NCI-H1417 (cell line): ENCODE measurements at regions not wholly inside any gene's neighbourhood (a gene's known extent, or its start where the extent isn't known, plus 50 kb on each side); places are given as distances from the start of the nearest gene placed in this dataset.
"Not testable (repeated sequence)": the region's sequence is repeated elsewhere in the genome, so short reads cannot be mapped to it uniquely, and the experiment has no call there.

Source experiments
- DNase-seq, 3 experiments: peaks; one replicate each; lab custom pipeline; 2025; lab: John Stamatoyannopoulos, UW

GRCh38 chr5:52015760-52016159 lies 632.5 kb downstream of the ISL1 start:
- DNase-seq = peak in 1 of 3 experiments; percentile 87

- no peak for DNase-seq
Observed at GRCh38 chr5:52017567-52017966, 634.3 kb downstream of the ISL1 start.

DNA sequence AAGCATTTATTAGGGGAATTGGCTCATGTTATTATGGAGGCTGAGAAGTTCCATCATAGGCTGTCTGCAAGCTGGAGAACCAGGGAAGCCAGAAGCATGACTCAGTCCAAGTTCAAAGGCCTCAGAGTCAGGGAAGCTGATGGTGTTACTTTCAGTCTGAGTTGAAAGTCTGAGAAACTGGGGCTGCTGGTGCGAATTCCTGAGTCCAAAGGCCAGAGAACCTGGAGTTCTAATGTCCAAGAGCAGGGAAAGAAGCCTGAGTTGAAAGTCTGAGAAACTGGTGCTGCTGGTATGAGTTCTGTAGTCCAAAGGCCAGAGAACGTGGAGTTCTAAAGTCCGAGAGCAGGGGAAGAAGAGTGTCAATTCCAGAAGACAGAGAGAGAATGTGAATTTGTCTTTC lies 641.1 kb downstream of the ISL1 start:
- DNase-seq = no peak

- DNase-seq = not testable (repeated sequence)
Observed at GRCh38 chr5:52029836-52030235, 646.6 kb downstream of the ISL1 start.

DNA sequence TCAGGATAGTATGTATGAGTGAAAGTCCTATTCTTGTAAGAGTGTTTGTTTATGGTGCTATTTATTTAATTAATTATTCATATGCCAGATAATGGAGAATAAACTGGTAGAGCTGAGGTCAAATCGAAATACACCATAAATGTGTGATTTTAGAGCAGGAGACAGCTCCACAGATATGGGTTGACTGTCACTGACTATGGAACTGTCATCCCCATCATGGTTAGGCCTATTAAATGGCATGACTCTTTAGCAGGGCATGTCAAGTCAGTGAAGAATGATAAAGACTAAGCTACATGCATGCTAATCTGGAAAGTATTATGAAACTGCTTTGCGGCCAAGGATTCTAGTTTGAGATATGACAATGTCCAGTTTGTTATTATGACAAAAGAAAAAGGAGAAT lies 658.6 kb downstream of the ISL1 start:
- DNase-seq = peak in 2 of 3 experiments; percentile 12 to 18

- DNase-seq = peak in 1 of 3 experiments; percentile 75
Observed at GRCh38 chr5:52043137-52043536, 659.9 kb downstream of the ISL1 start.

DNA sequence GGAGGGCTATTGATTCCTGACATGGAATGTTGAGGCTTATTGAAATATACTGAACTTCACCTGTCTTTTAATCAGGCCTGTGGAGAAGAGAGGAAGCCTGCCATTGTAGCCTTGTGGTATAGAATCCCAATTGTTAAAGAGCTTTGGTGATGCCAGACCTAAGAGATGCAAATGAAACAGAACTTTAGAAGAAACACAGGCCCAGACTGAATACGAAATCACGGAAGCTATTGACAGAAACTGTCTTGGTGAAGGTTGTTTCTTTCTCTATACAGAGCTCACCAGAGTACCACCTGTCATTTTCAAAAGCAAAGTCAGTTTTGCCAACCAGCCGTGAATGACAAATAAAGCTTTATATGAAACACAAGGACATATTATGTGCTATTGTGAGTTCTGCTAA lies 660.3 kb downstream of the ISL1 start:
- DNase-seq = peak; percentile 75 to 96 (median 96)

GRCh38 chr5:52051759-52052158 lies 668.5 kb downstream of the ISL1 start:
- no peak for DNase-seq

GRCh38 chr5:52063186-52063585 lies 679.9 kb downstream of the ISL1 start:
- no peak for DNase-seq

- no peak for DNase-seq
Observed at GRCh38 chr5:52065182-52065581, 681.9 kb downstream of the ISL1 start.

GRCh38 chr5:52069997-52070396 lies 686.7 kb downstream of the ISL1 start:
- no peak for DNase-seq

GRCh38 chr5:52073993-52074689 lies 690.9 kb downstream of the ISL1 start:
- DNase-seq = no peak

- DNase-seq = peak in 2 of 3 experiments; percentile 2 to 53
Observed at GRCh38 chr5:52077941-52078815, 694.9 kb downstream of the ISL1 start.

DNA sequence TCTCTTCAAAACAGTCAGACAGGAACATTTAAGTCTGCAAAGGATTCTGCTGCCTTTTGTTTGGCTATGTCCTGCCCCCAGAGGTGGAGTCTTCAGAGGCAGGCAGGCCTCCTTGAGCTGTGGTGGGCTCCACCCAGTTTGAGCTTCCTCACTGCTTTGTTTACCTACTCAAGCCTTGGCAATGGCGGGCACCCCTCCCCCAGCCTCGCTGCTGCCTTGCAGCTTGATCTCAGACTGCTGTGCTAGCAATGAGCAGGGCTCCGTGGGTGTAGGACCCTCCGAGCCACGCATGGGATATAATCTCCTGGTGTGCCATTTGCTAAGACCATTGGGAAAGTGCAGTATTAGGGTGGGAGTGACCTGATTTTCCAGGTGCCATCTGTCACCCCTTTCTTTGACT lies 685.4 kb upstream of the ITGA1 start:
- not testable (repeated sequence) for DNase-seq

DNA sequence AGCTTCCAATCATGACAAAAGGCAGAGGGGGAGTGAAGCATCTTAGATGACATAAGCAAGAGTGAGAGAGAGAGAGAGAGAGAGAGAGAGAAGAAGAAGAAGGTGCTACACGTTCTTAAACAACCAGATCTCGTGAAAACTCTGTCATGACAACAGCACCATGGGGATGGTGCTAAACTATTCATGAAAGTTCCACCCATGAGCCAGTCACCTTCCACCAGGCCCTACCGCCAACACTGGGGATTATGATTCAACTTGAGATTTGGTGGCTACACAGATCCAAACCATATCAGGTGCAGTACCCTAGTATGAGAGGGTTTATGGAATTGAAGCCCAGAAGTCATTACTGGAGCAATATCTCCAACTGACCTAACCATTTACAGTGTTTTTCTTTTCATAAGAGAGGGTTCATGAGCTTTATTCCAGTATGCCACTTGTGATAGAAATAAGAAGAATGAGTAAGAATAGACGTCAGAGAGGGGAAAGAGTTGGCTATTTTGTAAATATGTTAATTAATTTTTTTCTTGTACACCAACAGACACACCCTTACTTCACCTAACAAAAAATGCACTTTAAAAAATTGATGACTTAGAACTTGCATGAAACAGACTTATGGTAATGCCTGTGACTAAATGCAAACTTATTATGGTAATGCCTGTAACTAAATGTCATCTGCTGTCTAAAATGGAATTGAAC lies 680.4 kb upstream of the ITGA1 start:
- DNase-seq = no peak

DNA sequence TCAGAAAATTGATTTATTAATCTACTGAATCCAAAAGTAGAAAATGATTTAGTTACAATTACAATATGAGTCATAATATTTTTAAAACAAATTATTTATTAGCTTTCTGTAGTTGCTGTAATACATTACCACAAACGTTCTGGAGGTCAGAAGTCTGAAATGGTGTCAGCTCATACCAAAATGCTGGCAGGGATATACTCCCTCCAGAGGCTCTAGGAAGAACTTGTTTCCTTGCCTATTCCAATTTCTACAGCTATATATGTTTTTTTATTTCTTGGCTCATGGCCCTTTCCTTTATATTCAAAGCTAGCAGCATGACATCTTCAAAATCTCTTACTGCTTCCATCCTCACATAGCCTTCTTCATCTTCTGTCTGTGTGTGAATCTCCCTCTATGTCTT lies 667.9 kb upstream of the ITGA1 start:
- no peak for DNase-seq

GRCh38 chr5:52132053-52132452 lies 655.7 kb upstream of the ITGA1 start:
- DNase-seq = peak in 1 of 3 experiments; percentile 2

DNA sequence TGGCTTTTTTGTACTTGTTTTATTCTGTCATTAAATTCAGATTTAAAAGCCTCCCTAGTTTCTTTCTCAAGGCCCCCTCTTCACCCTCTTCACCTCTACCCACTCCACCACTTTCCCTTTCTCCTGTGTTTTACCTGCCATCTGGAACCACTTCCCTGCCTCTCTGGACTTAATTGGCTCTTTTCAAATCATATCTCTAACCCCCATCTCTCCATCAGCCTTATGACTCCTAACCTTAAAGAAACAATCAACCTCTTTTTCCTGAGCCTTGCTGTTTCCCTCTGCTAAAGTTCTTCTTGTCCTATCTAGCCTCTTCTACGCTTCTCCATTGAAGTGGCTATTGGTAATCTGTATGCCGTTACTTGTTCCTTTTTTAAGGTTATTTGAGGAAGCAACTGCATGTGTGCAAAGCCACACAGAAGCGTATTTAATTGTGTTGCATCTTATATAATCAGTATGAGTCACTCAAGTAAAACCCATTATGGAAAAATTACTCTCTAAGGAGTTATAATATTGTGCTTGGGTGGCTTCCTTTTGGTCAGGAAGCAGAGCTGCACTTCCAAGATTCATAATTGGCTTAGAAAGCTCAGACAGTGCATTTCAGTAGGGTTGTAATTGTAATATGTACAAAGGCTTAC lies 653.6 kb upstream of the ITGA1 start:
- DNase-seq = peak; percentile 2 to 99 (median 68)

GRCh38 chr5:52139888-52140615 lies 647.7 kb upstream of the ITGA1 start:
- no peak for DNase-seq

- peak in 1 of 3 experiments; percentile 11 for DNase-seq
Observed at GRCh38 chr5:52148679-52149078, 639.0 kb upstream of the ITGA1 start.

DNA sequence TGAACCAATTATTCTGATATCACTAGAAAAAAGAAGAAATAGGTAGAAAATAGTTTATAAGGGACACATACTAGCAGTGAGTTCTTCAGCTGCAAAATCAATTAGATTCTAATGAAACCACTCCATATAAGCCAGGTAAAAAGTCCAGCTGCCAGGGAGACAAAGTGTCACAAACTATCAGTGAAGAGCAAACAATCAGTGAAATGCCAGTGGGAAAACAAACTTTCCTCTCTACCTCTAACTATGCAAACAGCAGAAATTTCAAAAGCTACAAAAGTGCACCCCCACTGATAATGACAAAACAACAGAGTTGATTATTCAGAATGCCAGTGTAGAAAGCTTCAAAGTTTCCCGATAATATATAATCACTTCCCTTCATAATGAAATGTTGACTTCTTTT lies 637.2 kb upstream of the ITGA1 start:
- DNase-seq = peak in 1 of 3 experiments; percentile 57
